ENCODE measurements at regions not wholly inside any gene's neighbourhood (a gene's known extent, or its start where the extent isn't known, plus 50 kb on each side); places are given as distances from the start of the nearest gene placed in this dataset.
A peak's percentile ranks its signal among the peaks of the same experiment; 100 is the strongest.

- no peak for DNase-seq
These were observed 810.6 kb downstream of the EPHA7 start for GRCh38 chr6:92608751-92609150.

DNA sequence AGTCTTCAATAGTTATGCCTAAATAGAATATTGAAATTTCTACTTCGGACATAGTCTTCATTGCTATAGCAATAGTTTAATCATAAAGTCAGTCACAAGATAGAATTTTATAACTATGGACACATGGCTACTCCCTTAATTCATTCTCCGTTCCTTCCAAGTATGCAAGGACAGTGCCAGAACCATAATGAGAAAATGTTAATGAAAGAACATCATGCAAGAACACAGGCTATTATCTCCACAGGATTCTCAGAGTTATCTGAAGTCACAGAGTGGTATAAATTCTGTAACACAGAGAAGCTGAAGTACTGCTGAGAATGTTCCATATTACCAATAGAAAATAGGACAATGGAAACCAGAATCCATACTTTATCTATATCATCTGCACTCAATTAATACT, 826.2 kb downstream of the EPHA7 start:
- no peak for DNase-seq

DNA sequence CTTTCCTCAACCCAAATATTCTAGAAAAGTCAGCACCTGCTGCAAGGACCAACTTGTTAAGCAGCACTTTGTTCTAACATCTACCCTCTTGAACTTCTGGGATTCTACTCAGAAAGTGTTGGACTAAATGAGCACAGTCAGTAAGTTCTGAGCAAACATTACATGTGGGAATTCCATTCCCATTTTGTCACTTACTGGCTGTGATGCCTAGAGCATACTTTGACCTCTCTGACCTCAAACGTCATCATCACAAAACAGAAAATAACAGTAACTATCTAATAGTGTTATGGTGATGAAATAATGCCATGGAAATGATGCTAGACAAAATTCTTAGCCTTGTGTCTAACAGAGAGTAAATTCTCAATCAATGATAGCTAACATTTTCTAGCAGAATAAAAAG, 829.4 kb downstream of the EPHA7 start:
- DNase-seq, result no peak

DNA sequence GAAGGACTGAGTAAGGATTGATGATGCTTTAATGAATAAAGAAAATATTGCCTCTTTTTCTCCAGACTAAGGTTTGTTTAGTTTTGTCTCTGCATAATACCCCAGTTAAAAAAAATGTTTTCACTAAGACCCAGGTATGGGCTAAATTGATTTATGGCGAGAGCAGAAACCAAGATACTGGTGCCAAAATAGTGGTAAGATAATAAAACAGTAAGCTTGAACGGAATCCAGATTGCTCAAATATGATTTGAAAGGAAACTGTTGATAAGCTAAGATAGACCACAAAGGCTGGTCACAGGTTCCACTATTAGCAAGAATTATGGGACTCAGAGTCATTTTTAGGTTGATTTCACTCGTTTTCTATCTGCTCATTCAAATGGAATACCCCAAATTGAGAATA, 831.2 kb downstream of the EPHA7 start:
- DNase-seq, result no peak

DNA sequence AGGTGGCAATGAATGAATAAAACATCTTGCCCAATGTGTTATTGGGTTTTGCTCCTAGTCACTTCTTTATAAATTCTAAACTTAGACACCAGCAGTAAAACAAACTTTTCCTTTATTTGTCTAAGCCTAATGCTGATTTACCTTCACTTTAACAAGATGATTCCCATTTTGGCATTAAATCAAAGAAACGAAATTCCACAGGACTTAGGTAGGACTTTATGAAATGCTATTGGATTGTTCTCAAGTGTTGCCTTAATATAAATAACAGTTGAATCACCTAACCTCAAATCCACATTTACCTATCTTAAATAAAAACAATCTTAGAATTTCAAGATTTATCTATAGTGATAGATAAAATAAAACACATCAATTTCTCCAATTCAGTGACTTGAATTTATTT, 831.8 kb downstream of the EPHA7 start:
- no peak for DNase-seq

DNA sequence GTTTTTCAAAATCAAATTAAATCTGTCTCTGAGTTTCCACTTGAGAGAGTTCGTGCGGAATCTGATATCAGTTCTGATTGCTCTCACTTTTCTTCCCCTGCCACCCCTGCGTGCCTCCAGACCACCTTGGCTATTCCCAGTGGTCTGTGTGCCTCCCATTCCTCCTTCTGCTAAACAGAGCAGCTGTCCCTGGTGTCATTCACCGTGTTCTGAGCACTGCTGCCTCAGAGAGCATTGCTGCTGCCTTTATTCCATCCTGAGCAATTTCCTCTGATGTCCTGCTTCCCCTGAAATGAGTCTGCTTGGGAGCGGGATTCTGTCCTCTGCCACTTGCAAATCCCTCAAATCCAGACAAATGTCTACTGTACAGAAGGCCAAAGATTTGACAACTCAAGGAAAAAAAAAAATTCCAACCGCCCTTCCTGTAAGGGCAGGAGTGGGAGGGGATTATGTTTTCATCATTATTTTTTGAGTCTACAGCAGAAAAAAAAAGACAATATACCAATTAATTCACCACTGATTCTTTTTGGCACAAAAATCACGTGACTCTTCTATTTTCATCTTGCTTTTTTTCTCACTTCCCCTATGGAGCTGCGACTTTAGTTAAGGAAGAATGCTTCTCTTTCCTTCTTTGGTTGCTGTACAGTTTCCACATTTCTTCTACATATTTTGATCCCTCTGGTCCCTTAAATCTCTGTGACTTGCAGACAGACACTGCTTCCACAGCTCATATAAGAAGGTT, 833.0 kb downstream of the EPHA7 start:
- no peak for DNase-seq

DNA sequence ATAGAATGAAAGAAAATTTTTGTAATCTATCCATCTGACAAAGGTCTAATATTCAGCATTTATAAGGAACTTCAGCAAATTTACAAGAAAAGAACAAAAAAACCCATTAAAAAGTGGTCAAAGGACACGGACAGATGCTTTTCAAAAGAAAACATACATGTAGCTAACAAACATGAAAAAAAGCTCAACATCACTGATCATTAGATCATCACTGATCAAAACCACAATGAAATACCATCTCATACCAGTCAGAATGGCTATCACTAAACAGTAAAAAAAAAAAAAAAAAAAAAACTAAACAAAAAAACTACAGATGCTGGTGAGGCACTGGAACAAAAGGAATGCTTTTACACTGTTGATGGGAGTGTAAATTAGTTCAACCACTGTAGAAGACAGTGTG, 837.1 kb downstream of the EPHA7 start:
- no peak for DNase-seq

DNA sequence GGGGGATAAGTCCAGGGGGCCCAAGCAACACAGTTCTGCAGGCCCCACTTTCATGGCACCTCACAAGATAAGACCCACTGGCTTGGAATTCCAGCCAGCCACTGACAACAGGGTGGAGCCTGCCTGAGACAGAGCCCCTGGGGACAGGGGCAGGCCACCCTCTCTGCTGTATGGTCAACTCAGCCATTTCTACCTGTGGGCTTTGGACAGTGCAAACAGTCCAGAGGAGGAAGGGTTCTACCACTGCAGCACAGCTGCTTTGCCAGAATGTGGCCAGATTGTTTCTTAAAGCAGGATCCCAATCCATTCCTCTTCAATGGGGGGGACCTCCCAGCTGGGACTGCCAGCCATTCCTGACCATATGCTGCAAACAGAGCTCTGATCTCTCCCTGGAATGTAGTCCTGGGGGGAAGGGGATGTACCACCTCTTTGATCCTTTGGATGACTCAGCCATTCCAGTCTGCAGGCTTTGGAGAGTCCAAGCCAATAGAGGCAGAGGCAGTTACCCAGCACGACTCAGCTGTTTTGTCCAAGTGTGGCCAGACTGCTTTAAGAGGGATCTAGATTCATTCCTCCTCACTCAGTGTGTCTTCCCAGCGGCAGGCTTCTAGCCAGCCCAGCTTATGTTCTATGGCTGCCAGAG, 842.2 kb downstream of the EPHA7 start:
- DNase-seq, result no peak

GRCh38 chr6:92568541-92568940, 850.8 kb downstream of the EPHA7 start:
- no peak for DNase-seq

GRCh38 chr6:92566632-92567031, 852.7 kb downstream of the EPHA7 start:
- no peak for DNase-seq

- DNase-seq, result no peak
These were observed 855.0 kb downstream of the EPHA7 start for GRCh38 chr6:92564376-92564775.

DNA sequence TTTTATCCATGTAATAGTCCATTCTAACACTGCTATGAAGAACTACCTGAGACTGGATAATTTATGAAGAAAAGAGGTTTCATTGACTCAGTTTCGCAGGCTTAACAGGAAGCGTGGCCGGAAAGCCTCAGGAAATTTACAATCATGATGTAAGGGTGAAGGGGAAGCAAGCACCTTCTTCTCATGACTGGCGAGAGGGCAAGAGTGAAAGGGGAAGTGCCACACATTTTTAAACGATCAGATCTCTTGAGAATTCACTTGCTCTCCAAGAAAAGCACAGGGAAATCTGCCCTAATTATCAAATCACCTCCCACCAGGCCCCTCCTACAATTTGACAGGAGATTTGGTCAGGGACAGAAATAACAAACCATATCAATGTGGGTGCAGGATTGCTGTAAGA, 859.7 kb downstream of the EPHA7 start:
- peak in 1 of 2 donors; percentile 5 for DNase-seq

GRCh38 chr6:92559003-92559402, 860.4 kb downstream of the EPHA7 start:
- DNase-seq, result no peak

DNA sequence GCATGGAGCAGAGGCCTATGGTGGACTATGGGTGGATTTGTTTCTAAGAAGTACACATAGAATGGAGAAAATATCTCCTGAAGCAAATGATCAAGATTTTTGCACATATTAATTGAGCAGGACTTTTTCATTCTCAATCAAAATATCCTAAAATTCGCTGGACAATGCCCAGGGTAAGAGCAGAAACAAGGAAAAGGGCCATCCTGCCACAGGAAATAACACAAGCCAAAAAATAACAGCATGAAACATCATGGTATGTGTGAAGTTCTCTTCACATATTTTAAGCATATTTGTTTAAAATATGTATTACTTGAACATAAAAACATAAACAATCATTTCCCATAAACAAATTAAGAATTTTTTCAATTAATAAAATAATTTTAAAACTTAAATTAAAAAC, 868.9 kb downstream of the EPHA7 start:
- no peak for DNase-seq

DNA sequence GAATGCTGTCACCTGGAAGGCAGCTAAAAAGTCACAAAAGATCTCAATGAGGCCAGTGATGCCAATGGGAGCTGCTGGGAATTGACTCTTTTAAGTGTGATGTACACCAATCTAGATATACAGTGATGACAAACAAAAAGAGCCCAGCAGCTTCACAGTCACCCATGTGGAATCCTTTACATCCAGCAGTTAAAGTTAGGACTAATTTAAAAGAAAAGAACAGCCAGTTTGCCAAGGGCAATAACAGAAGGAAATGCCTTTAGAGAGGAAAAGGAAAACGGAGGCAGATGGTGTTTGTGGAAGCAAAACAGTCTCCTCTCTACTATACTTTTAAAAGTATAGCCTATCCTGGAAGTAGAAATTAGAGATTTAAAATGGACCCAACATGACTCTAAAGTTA, 873.5 kb downstream of the EPHA7 start:
- no peak for DNase-seq

GRCh38 chr6:92541448-92542060, 877.8 kb downstream of the EPHA7 start:
- DNase-seq, result no peak

GRCh38 chr6:92538926-92539325, 880.4 kb downstream of the EPHA7 start:
- no peak for DNase-seq

DNA sequence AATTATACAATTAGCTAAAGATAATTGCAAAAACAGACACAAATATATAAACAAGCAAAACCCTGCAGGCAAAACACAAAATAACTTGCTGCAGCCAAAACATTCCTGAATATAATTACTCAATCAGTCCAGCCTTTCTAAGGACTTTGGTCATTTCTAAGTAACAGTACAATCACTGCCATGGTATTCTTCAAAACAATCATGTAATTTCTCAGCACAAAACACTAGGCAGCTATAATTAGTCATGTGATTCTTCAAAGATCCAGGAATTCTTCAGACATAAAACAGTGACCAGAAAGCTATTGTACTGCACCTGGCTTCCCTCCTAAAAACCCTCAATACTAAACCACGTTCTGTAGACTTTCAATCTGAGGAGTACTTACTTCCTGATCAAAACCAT, 881.1 kb downstream of the EPHA7 start:
- DNase-seq, result no peak

DNA sequence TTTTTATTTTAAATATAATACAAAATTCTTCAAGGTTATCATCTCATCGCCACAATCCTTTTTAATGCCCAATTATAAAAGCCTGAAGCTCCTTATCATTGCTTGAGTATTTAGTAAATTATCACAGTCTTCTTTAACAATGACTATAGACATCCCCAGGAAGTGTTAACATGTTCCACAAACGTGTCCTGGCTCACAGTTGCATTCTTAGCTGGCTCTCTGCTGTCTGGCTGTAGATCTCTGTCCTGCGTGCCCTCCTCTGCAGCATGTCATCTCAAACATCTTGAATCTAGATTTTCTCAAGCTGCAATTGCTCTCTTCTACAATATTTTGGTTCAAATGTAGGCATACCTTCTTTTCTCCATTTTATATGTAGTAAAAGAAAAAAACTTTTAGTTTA, 885.2 kb downstream of the EPHA7 start:
- DNase-seq, result no peak

GRCh38 chr6:92522589-92522988, 896.8 kb downstream of the EPHA7 start:
- DNase-seq, result no peak

DNA sequence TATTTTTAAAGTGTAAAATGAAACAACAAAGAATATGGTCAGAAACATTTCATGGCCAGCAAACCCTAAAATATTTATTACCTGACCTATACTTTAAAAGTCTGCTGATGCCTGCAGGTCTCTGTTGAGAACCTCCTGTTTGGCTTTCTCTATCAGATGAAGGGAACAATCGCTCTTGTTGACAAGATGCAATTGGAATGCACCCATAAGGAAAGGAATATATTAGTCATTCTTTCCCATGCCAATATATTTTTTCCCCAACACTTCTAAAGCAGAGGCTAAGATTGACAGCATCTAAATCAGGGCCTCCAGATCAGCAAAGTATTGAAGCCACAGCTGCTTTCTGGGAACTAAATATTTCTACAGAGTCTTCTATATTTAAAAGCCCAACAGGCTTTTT, 897.8 kb downstream of the EPHA7 start:
- no peak for DNase-seq

- no peak for DNase-seq
These were observed 909.2 kb downstream of the EPHA7 start for GRCh38 chr6:92510137-92510536.

GRCh38 chr6:92507552-92507951, 911.8 kb downstream of the EPHA7 start:
- no peak for DNase-seq

- DNase-seq, result no peak
These were observed 914.9 kb downstream of the EPHA7 start for GRCh38 chr6:92504509-92504908.
